Brain microvascular endothelial cell (primary cell): ENCODE measurements at regions not wholly inside any gene's neighbourhood (a gene's known extent, or its start where the extent isn't known, plus 50 kb on each side); places are given as distances from the start of the nearest gene placed in this dataset.

ENCODE experiments used
- DNase-seq: peaks from one replicate; pipeline ENCODE4 v3.0.0-alpha.2; 2020
- H3K27ac ChIP-seq: fragments of 250-450 bp; sonication (Bioruptor Pico); 2 replicates; pipeline ENCODE4 v1.5.1; 2020; ENCODE audit warnings: mild to moderate bottlenecking, moderate library complexity
- H3K27me3 ChIP-seq: fragments of 250-450 bp; sonication (Bioruptor Pico); replicated peaks from 2 replicates; pipeline ENCODE4 v1.5.1; 2020; ENCODE audit warnings: mild to moderate bottlenecking
- H3K36me3 ChIP-seq: fragments of 250-450 bp; sonication (Bioruptor Pico); replicated peaks from 2 replicates; pipeline ENCODE4 v1.5.1; 2020; ENCODE audit warnings: mild to moderate bottlenecking
- H3K4me3 ChIP-seq: 2 replicates; pipeline ENCODE4 v1.5.1; 2011; ENCODE audit warnings: low read depth, mild to moderate bottlenecking, control low read depth, low read length, moderate library complexity
- in situ Hi-C: cut with HindIII; loops from 2 replicates; pipeline ENCODE4 v1.10.0; 2017; ENCODE audit warnings: low sequenced_read_pairs, low pct_ligation_motif_present
- TF ChIP-seq, protein P1 (sequence below): IDR thresholded peaks from 2 replicates; pipeline ENCODE4 v1.5.1; 2011; ENCODE audit warnings: low read depth, mild to moderate bottlenecking, moderate library complexity, low read length, control low read depth, inconsistent platforms; ENCODE audit errors: missing control alignments

DNA sequence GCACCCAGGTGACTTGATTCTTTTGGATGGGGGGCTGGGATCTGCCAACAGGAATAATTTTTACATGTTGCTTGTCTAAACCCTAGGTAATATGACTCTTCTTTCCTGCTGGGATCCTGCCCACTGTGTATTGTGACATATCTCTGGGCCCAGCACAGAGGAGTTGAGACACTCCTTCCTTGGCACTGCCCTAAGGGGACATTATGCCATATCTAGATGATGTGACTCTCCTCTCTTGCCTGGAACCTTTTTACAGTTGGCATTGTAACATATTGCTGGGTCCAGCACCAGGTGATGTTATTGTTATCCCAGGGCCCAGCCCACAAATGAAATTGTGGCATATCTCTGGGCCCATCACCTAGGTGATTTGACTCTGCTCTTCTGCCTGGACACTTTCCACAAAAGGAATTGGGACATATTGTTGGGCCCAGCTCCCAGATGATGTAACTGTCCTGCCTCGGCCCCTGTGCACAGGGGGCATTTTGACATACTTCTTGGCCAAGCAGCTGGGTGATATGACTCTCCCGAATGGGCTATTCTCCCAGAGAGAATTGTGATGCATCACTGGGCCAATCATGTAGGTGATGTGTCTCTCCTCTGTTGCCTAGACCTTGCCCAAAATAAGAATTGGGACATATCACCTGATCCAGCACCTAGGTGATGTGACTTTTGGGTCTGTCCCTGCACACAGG is 1837.7 kb downstream of the TP53TG3F start:
- Histone ChIP-seq H3K27me3 (no peaks in the 10 kb centered on the region), H3K4me3 (no peak overlapping the region), H3K27ac (no peak overlapping the region), H3K36me3 (no peaks in the 10 kb centered on the region)
- in situ Hi-C loops, result no loop called here
- TF ChIP-seq, protein P1, sequence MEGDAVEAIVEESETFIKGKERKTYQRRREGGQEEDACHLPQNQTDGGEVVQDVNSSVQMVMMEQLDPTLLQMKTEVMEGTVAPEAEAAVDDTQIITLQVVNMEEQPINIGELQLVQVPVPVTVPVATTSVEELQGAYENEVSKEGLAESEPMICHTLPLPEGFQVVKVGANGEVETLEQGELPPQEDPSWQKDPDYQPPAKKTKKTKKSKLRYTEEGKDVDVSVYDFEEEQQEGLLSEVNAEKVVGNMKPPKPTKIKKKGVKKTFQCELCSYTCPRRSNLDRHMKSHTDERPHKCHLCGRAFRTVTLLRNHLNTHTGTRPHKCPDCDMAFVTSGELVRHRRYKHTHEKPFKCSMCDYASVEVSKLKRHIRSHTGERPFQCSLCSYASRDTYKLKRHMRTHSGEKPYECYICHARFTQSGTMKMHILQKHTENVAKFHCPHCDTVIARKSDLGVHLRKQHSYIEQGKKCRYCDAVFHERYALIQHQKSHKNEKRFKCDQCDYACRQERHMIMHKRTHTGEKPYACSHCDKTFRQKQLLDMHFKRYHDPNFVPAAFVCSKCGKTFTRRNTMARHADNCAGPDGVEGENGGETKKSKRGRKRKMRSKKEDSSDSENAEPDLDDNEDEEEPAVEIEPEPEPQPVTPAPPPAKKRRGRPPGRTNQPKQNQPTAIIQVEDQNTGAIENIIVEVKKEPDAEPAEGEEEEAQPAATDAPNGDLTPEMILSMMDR, result no peak
- no peak for DNase-seq

DNA sequence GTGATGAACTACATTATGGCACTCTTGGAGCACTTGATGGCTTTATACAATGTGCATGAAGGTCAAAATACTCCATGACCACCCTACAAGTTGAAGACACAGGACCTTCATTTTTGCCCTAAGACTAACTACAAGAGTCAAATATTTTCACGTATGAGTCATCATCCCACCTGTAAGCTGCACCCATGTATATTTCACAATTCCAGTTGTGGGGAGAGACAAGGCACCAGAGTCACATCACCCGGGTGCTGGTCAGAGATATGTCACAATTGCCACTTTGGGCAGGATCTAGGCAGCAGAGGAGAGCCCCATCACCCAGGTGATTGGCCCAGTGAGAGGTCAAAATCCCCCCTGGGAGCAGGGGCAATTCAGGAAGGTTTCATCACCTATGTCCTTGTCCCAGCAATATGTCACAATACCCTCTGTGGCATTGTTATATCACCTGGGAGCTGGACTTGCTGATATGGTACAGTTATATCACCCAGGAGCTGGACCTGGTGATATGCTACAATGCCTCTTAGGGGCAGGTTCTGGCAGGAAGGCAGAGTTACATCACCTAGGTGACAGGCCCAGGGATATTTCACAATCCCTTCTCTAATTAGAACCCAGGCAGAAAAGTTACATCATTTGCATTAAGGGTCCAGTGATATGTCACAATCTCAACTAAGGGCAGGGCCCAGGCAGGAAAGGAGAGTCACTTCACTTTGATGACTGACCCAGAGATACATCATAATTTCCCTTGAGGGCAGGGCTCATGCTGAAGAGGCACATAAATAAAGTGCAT is 1839.2 kb downstream of the TP53TG3F start:
- TF ChIP-seq, protein P1, result no peak
- Histone ChIP-seq H3K27ac (no peak overlapping the region), H3K4me3 (no peak overlapping the region), H3K27me3 (no peaks in the 10 kb centered on the region), H3K36me3 (no peaks in the 10 kb centered on the region)
- in situ Hi-C loops, result no loop called here
- no peak for DNase-seq

DNA sequence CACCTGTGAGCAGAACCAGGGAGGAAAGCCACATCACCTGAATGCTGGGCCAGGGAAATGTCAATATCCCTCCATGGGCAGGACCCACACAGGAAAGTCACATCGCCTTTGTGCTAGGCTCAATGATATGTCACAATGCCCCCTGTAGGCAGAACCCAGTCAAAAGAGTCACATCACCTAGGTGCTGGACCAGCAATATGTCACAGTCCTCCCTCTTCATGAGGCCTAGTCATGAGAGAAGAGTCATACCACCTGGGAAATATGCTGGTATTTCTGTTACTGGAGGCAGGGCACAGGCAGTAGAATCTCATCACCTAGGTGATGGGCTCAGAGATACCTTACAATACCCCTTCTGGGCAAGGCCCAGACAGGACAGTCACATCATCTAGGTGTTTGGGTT is 1843.4 kb downstream of the TP53TG3F start:
- in situ Hi-C loops, result no loop called here
- no peak for DNase-seq
- Histone ChIP-seq H3K27ac (no peak overlapping the region), H3K36me3 (no peaks in the 10 kb centered on the region), H3K27me3 (no peaks in the 10 kb centered on the region), H3K4me3 (no peak overlapping the region)
- TF ChIP-seq, protein P1, result no peak

DNA sequence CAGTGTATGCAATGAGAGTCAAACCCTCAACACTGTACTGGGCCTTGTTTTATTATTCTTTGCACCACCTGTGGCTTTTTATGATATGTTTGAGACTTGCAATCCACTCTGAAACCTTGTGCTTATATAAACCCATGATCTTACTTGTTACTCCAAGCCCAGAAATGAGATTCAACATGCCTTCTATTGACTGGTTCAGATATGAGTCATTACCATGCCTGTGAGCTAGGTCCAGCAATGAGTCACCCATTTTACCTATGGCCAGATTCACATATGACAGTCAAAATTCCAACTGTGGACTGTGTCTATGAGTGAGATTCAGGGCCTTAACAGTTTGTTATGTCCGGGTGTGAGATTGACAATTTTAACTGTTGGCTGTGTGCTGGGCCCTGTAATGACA is 1846.1 kb downstream of the TP53TG3F start:
- no peaks in the 10 kb centered on the region for H3K36me3 ChIP-seq
- in situ Hi-C loops, result no loop called here

DNA sequence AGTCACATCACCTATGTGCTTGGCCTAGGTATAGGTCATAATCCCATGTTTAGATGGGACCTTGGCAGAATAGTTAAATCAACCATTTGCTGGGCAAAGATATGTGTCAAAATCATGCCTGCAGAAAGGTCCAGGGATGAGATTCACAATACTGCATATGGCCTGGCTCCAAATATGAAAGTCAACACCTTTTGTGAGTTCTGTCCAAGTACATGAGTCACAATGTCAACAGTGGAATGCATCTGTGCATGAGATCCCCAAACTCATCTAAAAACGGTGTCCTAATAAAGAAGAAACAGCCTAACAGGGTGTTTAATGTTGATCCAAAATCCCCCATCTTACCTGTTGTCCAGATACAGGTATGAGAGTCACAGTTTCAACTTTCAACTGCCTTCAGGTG is 1847.5 kb downstream of the TP53TG3F start:
- no peak overlapping the region for H3K4me3 ChIP-seq
- in situ Hi-C loops, result no loop called here
- H3K36me3 ChIP-seq, result no peaks in the 10 kb centered on the region
- H3K27me3 ChIP-seq, result no peaks in the 10 kb centered on the region
- no peak for DNase-seq
- H3K27ac ChIP-seq, result no peak overlapping the region
- TF ChIP-seq, protein P1, result no peak

More for the DNA sequence above, 1846.1 kb downstream of the TP53TG3F start:
- TF ChIP-seq, protein P1, result no peak
- Histone ChIP-seq H3K4me3 (no peak overlapping the region), H3K27ac (no peak overlapping the region), H3K27me3 (no peaks in the 10 kb centered on the region)
- DNase-seq, result no peak
